K562 (cell line): ENCODE measurements at regions not wholly inside any gene's neighbourhood (a gene's known extent, or its start where the extent isn't known, plus 50 kb on each side); places are given as distances from the start of the nearest gene placed in this dataset.

Source experiments
- ARID4B ChIP-seq: sonication (generic); formaldehyde crosslinking; IDR thresholded peaks from 2 replicates; pipeline ENCODE4 v1.8.0; 2022; ENCODE audit warnings: mild to moderate bottlenecking, missing genetic modification reagents
- CAMTA2 ChIP-seq: fragments of 250-450 bp; sonication (Bioruptor Pico); conservative IDR thresholded peaks from 2 replicates; pipeline ENCODE4 v1.5.1; 2022
- CREM ChIP-seq: IDR thresholded peaks from 2 replicates; pipeline ENCODE4 v1.6.1; 2014; ENCODE audit warnings: antibody characterized with exemption, low read depth
- CTCF ChIP-seq, 3 experiments: IDR thresholded peaks in 2 of 3; conservative IDR thresholded peaks in 1 of 3; 2 replicates each; pipeline ENCODE4 v1.5.1; 2011 to 2012; ENCODE audit warnings: low read length in 3 of 3, mild to moderate bottlenecking in 3 of 3, control low read depth in 2 of 3, improper control_type of control experiment in 1 of 3, inconsistent platforms in 1 of 3, low read depth in 1 of 3, mixed read lengths in 1 of 3, moderate library complexity in 1 of 3; ENCODE audit not compliant: insufficient read depth in 2 of 3
- HEY1 ChIP-seq: fragments of 250-450 bp; sonication (Bioruptor Pico); IDR thresholded peaks from 2 replicates; pipeline ENCODE4 v1.5.0; 2020; ENCODE audit warnings: mild to moderate bottlenecking, moderate library complexity, borderline replicate concordance
- JUNB ChIP-seq: fragments of 450-650 bp; formaldehyde crosslinking; conservative IDR thresholded peaks from 2 replicates; pipeline ENCODE4 v1.4.0; 2020; ENCODE audit warnings: mild to moderate bottlenecking
- MYC ChIP-seq, 2 experiments: fragments of 250-450 bp in 1 of 2; sonication (Bioruptor Pico) in 1 of 2; IDR thresholded peaks; 2 replicates each; pipeline versions ENCODE4 v1.5.1 to v1.6.1; 2012 to 2021; ENCODE audit warnings: low read depth in 2 of 2, borderline replicate concordance in 1 of 2, improper control_type of control experiment in 1 of 2, low read length in 1 of 2, mild to moderate bottlenecking in 1 of 2, moderate library complexity in 1 of 2
- NR3C1 ChIP-seq: sonication (generic); formaldehyde crosslinking; IDR thresholded peaks from 2 replicates; pipeline ENCODE4 v1.8.1; 2022; ENCODE audit warnings: missing genetic modification reagents
- PHF20 ChIP-seq: fragments of 450-650 bp; IDR thresholded peaks from 2 replicates; pipeline ENCODE4 v1.6.1; 2018; ENCODE audit not compliant: partially characterized antibody
- SP2 ChIP-seq: IDR thresholded peaks from 2 replicates; pipeline ENCODE4 v1.6.1; 2011; ENCODE audit warnings: mild to moderate bottlenecking, low read depth, low read length, moderate library complexity; ENCODE audit not compliant: poor library complexity, severe bottlenecking; ENCODE audit errors: extremely low read depth
- SRSF1 ChIP-seq: fragments of 200-400 bp; formaldehyde crosslinking; IDR thresholded peaks from 2 replicates; pipeline ENCODE4 v1.6.1; 2017; ENCODE audit warnings: mild to moderate bottlenecking, low read depth, low read length, moderate library complexity
- STAT5A ChIP-seq: IDR thresholded peaks from 2 replicates; pipeline ENCODE4 v1.6.1; 2012; ENCODE audit warnings: low read length, inconsistent platforms, borderline replicate concordance
- TEAD1 ChIP-seq, 2 experiments: fragments of 450-650 bp in 1 of 2; sonication (generic) in 1 of 2; formaldehyde crosslinking; IDR thresholded peaks; 2 replicates each; pipeline versions ENCODE4 v1.4.0 to v1.8.0; 2020 to 2022; ENCODE audit warnings: mild to moderate bottlenecking in 2 of 2, missing genetic modification reagents in 1 of 2
- XRCC3 ChIP-seq: fragments of 450-650 bp; IDR thresholded peaks from 2 replicates; pipeline ENCODE4 v1.6.1; 2017; ENCODE audit warnings: mild to moderate bottlenecking, moderate library complexity

GRCh38 chr2:160813506-160813858, 319.9 kb upstream of the RBMS1 start:
- TF ChIP-seq TEAD1 (CRISPR knock-in tag; IDR thresholded peaks at IDR 0.05) (no peak), JUNB (CRISPR knock-in tag) (no peak), ARID4B (no peak), XRCC3 (no peak), SP2 (no peak), CREM (no peak), MYC (IDR thresholded peaks at IDR 0.05; ENCODE audit: low read depth, low read length) (no peak), MYC (CRISPR knock-in tag; IDR thresholded peaks at IDR 0.05; ENCODE audit: borderline replicate concordance, low read depth) (no peak), CTCF (IDR thresholded peaks at IDR 0.05 in 2 of 3, conservative IDR thresholded peaks at IDR 0.05 in 1 of 3; ENCODE audit: insufficient read depth in 2 of 3, low read depth in 1 of 3, low read length in 3 of 3) (no peak), PHF20 (no peak), CAMTA2 (no peak), NR3C1 (CRISPR knock-in tag) (no peak), SRSF1 (no peak), HEY1 (CRISPR knock-in tag) (no peak), STAT5A (no peak)
